ENCODE measurements at regions not wholly inside any gene's neighbourhood (a gene's known extent, or its start where the extent isn't known, plus 50 kb on each side); places are given as distances from the start of the nearest gene placed in this dataset.

GRCh38 chr9:107858260-107858659, 368.7 kb upstream of the KLF4 start:
- TF ChIP-seq CTCF (IDR thresholded peaks at IDR 0.05; ENCODE audit: low read depth, low read length, poor library complexity, severe bottlenecking) = no peak
- no peak for TF ChIP-seq EZH2phosphoT487 (IDR thresholded peaks at IDR 0.05; ENCODE audit: borderline replicate concordance, low read length)
